GM21717 (cell line): ENCODE measurements at regions not wholly inside any gene's neighbourhood (a gene's known extent, or its start where the extent isn't known, plus 50 kb on each side); places are given as distances from the start of the nearest gene placed in this dataset.
"Not testable (repeated sequence)": the region's sequence is repeated elsewhere in the genome, so short reads cannot be mapped to it uniquely, and the experiment has no call there.

Experiments
- ATAC-seq: cut with Tn5 transposase; IDR thresholded peaks from one replicate; pipeline ENCODE4 v1.9.1; 2021; ENCODE audit warnings: mild to moderate bottlenecking, moderate library complexity; ENCODE audit not compliant: unreplicated experiment

GRCh38 chr11:34830648-34831047 lies 85.5 kb downstream of the APIP start:
- ATAC-seq, result no peak

- ATAC-seq, result no peak
Observed at GRCh38 chr11:34830035-34830434, 86.1 kb downstream of the APIP start.

- ATAC-seq, result peak; percentile 68
Observed at GRCh38 chr11:34827228-34827627, 89.0 kb downstream of the APIP start.

- no peak for ATAC-seq
Observed at GRCh38 chr11:34826384-34826726, 89.8 kb downstream of the APIP start.

- no peak for ATAC-seq
Observed at GRCh38 chr11:34825670-34826383, 90.4 kb downstream of the APIP start.

GRCh38 chr11:34825315-34825669 lies 90.9 kb downstream of the APIP start:
- ATAC-seq, result no peak

GRCh38 chr11:34824425-34824824 lies 91.8 kb downstream of the APIP start:
- ATAC-seq, result no peak

GRCh38 chr11:34823639-34824038 lies 92.5 kb downstream of the APIP start:
- ATAC-seq, result no peak

- no peak for ATAC-seq
Observed at GRCh38 chr11:34823197-34823596, 93.0 kb downstream of the APIP start.

GRCh38 chr11:34819740-34820482 lies 96.3 kb downstream of the APIP start:
- no peak for ATAC-seq

- not testable (repeated sequence) for ATAC-seq
Observed at GRCh38 chr11:34817812-34818211, 98.4 kb downstream of the APIP start.

GRCh38 chr11:34816698-34817213 lies 99.4 kb downstream of the APIP start:
- no peak for ATAC-seq

GRCh38 chr11:34812905-34813576 lies 103.1 kb downstream of the APIP start:
- no peak for ATAC-seq

- ATAC-seq, result no peak
Observed at GRCh38 chr11:34811858-34812257, 104.3 kb downstream of the APIP start.

- no peak for ATAC-seq
Observed at GRCh38 chr11:34810107-34810562, 106.0 kb downstream of the APIP start.

GRCh38 chr11:34809191-34810106 lies 106.7 kb downstream of the APIP start:
- no peak for ATAC-seq

- no peak for ATAC-seq
Observed at GRCh38 chr11:34806875-34807274, 109.3 kb downstream of the APIP start.

- no peak for ATAC-seq
Observed at GRCh38 chr11:34805937-34806336, 110.2 kb downstream of the APIP start.

- ATAC-seq, result no peak
Observed at GRCh38 chr11:34799848-34800247, 116.3 kb downstream of the APIP start.

GRCh38 chr11:34798985-34799384 lies 117.2 kb downstream of the APIP start:
- ATAC-seq, result no peak

- ATAC-seq, result not testable (repeated sequence)
Observed at GRCh38 chr11:34797497-34797896, 118.7 kb downstream of the APIP start.
